ENCODE measurements at regions not wholly inside any gene's neighbourhood (a gene's known extent, or its start where the extent isn't known, plus 50 kb on each side); places are given as distances from the start of the nearest gene placed in this dataset.
A peak's percentile ranks its signal among the peaks of the same experiment; 100 is the strongest.

- Histone ChIP-seq H3K27ac (replicated peaks) (no peak overlapping the region), H3K36me3 (no peaks in the 10 kb centered on the region), H3K27me3 (ENCODE audit: low read depth) (no peaks in the 10 kb centered on the region), H3K9me3 (replicated peaks) (peaks cover 15% of the 10 kb centered on the region), H3K4me1 (peaks cover 6% of the 10 kb centered on the region), H3K4me3 (no peak overlapping the region)
- DNase-seq = no peak
- TF ChIP-seq, protein P1, sequence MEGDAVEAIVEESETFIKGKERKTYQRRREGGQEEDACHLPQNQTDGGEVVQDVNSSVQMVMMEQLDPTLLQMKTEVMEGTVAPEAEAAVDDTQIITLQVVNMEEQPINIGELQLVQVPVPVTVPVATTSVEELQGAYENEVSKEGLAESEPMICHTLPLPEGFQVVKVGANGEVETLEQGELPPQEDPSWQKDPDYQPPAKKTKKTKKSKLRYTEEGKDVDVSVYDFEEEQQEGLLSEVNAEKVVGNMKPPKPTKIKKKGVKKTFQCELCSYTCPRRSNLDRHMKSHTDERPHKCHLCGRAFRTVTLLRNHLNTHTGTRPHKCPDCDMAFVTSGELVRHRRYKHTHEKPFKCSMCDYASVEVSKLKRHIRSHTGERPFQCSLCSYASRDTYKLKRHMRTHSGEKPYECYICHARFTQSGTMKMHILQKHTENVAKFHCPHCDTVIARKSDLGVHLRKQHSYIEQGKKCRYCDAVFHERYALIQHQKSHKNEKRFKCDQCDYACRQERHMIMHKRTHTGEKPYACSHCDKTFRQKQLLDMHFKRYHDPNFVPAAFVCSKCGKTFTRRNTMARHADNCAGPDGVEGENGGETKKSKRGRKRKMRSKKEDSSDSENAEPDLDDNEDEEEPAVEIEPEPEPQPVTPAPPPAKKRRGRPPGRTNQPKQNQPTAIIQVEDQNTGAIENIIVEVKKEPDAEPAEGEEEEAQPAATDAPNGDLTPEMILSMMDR (IDR thresholded peaks at IDR 0.05; ENCODE audit: borderline replicate concordance) = no peak
- intact Hi-C loops (cut with micrococcal nuclease) = no loop called here
These were observed 191.4 kb upstream of the CDYL start for GRCh38 chr6:4584801-4585200.

DNA sequence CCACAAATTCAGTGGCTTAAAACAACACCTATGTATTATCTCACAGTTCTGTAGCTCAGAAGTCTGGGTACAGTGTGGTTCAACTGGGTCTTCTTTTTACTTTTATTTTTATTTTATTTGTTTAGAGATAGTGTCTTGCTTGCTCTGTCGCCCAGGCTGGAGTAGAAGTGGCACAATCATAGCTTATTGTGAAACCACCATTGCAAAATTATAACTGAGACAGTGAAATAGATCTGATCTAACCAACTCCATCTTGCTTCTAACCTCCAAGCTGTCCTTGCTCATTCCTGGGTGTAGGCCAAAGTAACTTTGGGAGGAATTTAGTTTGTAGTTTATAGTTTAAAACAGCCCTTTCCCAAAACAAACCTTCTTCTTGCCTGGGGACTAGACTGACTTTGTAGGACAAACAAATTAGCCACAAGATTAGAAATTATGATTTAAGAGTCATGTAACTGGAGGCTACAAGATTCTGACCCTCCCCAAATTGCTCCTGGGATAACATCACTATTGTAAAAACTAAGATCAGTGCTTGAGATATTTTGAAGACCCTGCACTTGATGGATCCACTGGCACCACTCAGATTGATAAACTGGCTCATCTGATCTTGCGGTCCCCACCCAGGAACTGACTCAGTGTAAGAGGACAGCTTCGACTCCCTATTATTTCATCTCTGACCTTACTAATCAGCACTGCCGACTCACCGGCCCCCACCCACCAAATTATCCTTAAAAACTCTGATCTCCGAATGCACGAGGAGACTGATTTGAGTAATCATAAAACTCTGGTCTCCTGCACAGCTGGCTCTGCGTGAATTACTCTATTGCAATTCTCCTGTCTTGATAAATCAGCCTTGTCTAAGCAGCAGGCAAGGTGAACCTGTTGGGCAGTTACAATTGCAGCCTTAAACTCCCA is 193.4 kb upstream of the CDYL start:
- H3K27me3 ChIP-seq (ENCODE audit: low read depth) = no peaks in the 10 kb centered on the region
- H3K36me3 ChIP-seq = no peaks in the 10 kb centered on the region
- peaks cover 6% of the 10 kb centered on the region for H3K4me1 ChIP-seq
- intact Hi-C loops (cut with micrococcal nuclease) = no loop called here
- H3K4me3 ChIP-seq = no peak overlapping the region
- peaks cover 15% of the 10 kb centered on the region for H3K9me3 ChIP-seq (replicated peaks)
- TF ChIP-seq, protein P1 (IDR thresholded peaks at IDR 0.05; ENCODE audit: borderline replicate concordance) = no peak
- H3K27ac ChIP-seq (replicated peaks) = peak overlapping the region; percentile 42
- DNase-seq = no peak

DNA sequence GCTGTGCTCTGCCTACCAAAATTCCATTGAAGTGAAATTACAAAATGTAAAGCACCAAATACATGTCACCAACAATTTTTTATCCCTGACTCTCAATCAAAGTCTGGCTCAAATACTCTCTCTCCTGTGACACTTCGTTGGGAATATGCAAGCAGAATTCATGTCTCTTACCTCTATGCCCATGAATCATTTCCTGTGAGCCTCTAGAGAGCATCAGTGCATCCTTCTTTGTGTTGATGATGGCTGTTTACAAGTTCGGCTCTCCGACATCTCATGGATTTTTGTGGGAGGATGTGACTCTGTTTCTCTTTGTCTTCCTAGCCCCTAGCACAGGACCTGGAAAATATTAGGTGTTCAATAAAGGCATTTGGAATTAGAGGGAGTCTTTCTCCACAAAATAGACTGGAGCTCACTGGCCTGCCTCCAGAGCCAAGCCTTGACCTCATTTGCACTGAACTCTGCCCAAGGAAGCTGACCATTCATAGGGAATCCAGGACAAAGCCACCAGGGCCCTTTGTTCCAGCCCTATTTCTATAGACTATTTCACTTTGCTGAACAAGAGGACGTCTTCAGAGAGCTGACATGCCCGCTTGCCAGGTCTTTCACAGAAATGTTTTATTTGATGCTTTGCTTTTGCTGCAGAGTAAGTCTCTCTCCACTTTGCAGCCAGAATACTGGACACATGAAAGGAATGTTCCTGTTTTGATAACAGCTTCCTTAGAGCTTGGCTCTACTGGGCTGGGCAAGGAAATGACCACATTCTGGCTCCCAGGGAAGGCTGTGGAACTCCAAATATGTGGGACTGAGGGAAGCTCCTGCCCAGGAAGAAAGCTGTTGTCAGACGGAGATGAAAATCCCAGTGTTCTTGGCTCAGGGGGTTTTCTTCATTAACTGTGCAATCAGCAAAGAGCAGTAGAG is 194.5 kb upstream of the CDYL start:
- TF ChIP-seq, protein P1 (IDR thresholded peaks at IDR 0.05; ENCODE audit: borderline replicate concordance) = no peak
- intact Hi-C loops (cut with micrococcal nuclease) = no loop called here
- H3K27ac ChIP-seq (replicated peaks) = peak overlapping the region; percentile 48
- no peak for DNase-seq
- H3K27me3 ChIP-seq (ENCODE audit: low read depth) = no peaks in the 10 kb centered on the region
- H3K4me1 ChIP-seq = peaks cover 10% of the 10 kb centered on the region
- no peaks in the 10 kb centered on the region for H3K36me3 ChIP-seq
- no peak overlapping the region for H3K4me3 ChIP-seq
- H3K9me3 ChIP-seq (replicated peaks) = peaks cover 15% of the 10 kb centered on the region

GRCh38 chr6:4580361-4580760 is 195.8 kb upstream of the CDYL start:
- H3K27ac ChIP-seq (replicated peaks) = no peak overlapping the region
- peaks cover 10% of the 10 kb centered on the region for H3K4me1 ChIP-seq
- DNase-seq = no peak
- no peak overlapping the region for H3K4me3 ChIP-seq
- H3K36me3 ChIP-seq = no peaks in the 10 kb centered on the region
- no peaks in the 10 kb centered on the region for H3K27me3 ChIP-seq (ENCODE audit: low read depth)
- TF ChIP-seq, protein P1 (IDR thresholded peaks at IDR 0.05; ENCODE audit: borderline replicate concordance) = no peak
- intact Hi-C loops (cut with micrococcal nuclease) = no loop called here
- peaks cover 15% of the 10 kb centered on the region for H3K9me3 ChIP-seq (replicated peaks)

DNA sequence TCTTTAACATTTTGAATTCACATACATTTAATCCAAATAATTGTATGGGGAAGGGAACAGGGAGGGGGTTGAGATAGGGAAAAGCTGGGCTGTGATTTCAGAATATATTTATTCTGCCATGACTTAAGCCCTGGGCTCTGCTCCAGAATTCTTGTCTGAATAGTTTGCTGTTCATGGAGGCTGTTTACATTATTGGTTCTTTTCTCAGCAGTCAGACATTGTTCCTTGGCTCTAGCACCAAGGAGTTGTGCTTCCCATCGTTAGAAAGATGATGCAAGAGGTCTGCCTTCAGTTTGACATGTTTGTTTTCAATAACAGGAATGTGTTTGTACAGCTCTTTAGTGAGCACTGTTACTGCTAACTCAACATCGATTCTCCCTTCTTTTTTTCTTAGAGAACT is 198.8 kb upstream of the CDYL start:
- no peaks in the 10 kb centered on the region for H3K36me3 ChIP-seq
- H3K4me3 ChIP-seq = no peak overlapping the region
- no peak overlapping the region for H3K27ac ChIP-seq (replicated peaks)
- intact Hi-C loops (cut with micrococcal nuclease) = no loop called here
- H3K9me3 ChIP-seq (replicated peaks) = peaks cover 15% of the 10 kb centered on the region
- H3K27me3 ChIP-seq (ENCODE audit: low read depth) = no peaks in the 10 kb centered on the region
- TF ChIP-seq, protein P1 (IDR thresholded peaks at IDR 0.05; ENCODE audit: borderline replicate concordance) = no peak
- no peak for DNase-seq
- peaks cover 3% of the 10 kb centered on the region for H3K4me1 ChIP-seq
